ENCODE measurements at regions not wholly inside any gene's neighbourhood (a gene's known extent, or its start where the extent isn't known, plus 50 kb on each side); places are given as distances from the start of the nearest gene placed in this dataset.
"Not testable (repeated sequence)": the region's sequence is repeated elsewhere in the genome, so short reads cannot be mapped to it uniquely, and the experiment has no call there.

DNA sequence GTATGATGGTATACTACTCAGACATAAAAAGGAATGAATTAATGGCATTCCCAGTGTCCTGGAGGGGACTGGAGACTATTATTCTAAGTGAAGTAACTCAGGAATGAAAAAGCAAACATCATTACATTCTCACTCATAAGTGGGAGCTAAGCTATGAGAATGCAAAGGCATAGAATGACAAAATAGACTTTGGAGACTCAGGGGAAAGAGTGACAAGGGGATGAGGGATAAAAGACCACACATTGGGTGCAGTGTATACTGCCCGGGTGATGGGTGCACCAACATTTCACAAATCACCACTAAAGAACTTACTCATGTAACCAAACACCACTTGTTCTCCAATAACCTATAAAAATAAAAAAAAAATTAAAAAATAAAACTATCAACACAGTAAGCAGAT is 587.3 kb upstream of the RGMB start:
- TF ChIP-seq, protein P1, sequence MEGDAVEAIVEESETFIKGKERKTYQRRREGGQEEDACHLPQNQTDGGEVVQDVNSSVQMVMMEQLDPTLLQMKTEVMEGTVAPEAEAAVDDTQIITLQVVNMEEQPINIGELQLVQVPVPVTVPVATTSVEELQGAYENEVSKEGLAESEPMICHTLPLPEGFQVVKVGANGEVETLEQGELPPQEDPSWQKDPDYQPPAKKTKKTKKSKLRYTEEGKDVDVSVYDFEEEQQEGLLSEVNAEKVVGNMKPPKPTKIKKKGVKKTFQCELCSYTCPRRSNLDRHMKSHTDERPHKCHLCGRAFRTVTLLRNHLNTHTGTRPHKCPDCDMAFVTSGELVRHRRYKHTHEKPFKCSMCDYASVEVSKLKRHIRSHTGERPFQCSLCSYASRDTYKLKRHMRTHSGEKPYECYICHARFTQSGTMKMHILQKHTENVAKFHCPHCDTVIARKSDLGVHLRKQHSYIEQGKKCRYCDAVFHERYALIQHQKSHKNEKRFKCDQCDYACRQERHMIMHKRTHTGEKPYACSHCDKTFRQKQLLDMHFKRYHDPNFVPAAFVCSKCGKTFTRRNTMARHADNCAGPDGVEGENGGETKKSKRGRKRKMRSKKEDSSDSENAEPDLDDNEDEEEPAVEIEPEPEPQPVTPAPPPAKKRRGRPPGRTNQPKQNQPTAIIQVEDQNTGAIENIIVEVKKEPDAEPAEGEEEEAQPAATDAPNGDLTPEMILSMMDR (IDR thresholded peaks at IDR 0.05; ENCODE audit: control insufficient read depth, extremely low read depth, insufficient read depth), result no peak
- no peak overlapping the region for H3K4me3 ChIP-seq (ENCODE audit: low read depth, low read length)
- DNase-seq (ENCODE audit: low read depth), result no peak

DNA sequence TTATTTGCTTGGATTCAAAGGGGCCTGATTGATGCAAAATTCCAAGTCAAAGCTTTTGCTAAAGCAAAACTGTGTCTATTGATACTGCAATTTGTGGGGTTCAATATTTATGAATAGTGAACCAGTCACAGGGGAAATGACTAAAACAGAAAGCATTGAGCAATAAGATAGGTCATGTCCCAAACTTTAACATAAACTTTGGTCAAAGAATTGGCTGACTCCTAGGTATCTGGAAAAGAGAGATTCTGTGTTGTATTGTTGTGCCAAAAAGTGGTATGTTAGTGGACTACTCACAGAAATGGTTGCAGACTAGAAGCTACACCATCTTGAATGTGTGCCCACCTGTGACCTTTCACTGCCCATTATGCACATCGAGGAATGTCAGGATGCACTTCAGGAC is 585.5 kb upstream of the RGMB start:
- DNase-seq (ENCODE audit: low read depth), result no peak
- TF ChIP-seq, protein P1 (IDR thresholded peaks at IDR 0.05; ENCODE audit: control insufficient read depth, extremely low read depth, insufficient read depth), result no peak
- H3K4me3 ChIP-seq (ENCODE audit: low read depth, low read length), result no peak overlapping the region

DNA sequence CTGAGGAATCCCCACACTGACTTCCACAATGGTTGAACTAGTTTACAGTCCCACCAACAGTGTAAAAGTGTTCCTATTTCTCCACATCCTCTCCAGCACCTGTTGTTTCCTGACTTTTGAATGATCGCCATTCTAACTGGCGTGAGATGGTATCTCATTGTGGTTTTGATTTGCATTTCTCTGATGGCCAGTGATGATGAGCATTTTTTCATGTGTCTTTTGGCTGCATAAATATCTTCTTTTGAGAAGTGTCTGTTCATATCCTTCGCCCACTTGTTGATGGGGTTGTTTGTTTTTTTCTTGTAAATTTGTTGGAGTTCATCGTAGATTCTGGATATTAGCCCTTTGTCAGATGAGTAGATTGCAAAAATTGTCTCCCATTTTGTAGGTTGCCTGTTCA is 583.1 kb upstream of the RGMB start:
- H3K4me3 ChIP-seq (ENCODE audit: low read depth, low read length); DNase-seq (ENCODE audit: low read depth): not testable (repeated sequence)

DNA sequence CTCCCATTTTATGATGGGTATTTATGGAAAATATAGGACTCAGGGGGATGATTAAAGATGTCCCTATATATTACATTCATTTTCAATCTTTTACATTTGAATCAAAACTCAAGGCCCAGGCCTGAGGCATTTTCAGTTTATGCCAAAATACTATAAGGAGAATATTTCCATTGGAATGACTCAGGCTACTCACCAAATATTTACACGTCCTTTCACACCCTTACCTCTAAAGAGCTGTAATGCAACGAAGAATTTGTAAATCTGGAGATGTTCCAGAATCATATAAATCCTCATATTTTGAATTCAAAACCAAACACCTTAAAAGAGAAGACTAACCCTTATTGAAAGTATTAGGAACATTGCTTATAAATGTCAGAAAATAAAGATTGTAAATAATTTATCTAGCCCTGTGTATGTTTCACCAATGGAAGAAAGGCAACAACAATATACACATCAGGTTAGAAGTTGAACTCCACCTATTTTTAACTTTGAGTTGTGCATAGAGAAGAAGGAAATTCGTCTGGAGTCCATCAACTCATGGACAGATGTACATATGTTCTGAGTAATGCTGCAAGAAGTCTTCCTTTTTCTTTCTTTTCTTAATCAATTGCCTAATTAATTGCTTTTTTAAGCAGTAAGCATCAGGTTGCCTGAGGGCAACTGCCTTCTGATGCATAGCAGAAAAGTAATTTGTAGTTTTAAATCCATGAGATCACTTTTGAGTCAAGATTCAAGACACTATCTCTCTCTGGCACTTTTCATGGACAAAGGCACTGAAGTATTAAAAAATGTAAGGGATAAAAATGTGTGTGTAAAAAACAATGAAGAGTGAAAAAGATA is 579.3 kb upstream of the RGMB start:
- DNase-seq (ENCODE audit: low read depth), result no peak
- H3K4me3 ChIP-seq (ENCODE audit: low read depth, low read length), result no peak overlapping the region
- TF ChIP-seq, protein P1 (IDR thresholded peaks at IDR 0.05; ENCODE audit: control insufficient read depth, extremely low read depth, insufficient read depth), result no peak

DNA sequence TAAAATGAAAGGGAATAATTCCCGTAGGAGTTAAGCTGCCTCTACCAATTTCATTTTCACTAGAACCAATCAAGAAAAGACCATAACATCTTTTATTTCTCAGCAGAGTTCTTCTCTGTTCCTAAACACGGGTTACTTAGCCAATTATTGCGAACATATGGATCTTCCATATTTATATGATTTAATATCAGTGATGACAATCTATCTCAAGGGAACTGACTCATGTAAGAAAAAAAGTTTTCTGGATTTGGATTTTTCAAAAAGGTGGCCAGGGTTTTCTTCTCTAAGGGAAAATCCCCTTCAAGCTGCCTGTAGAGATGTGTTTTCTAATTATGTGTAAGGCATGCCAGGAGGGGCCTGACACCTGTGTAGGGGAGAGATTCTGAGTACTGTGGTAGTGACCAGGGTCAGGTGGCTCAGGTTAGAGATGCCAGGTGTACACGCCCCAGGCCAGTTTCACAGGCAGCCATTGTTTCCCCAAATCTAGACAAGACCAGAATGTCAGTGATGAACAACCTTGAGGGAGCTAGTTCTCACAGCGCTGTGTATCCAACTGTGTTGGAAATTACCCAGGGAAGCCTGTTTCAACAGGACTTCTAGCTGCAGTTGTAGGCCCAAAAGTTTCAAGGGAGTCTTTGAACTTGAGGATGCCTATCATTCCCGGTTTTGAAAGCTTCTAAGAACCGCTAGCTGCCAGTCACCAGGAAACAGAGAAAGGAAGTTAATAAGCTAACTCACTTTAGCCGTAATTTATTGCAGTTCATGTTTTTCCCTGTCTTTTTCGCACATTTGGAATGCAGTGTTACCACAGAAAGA is 572.5 kb upstream of the RGMB start:
- TF ChIP-seq, protein P1 (IDR thresholded peaks at IDR 0.05; ENCODE audit: control insufficient read depth, extremely low read depth, insufficient read depth), result no peak
- no peak for DNase-seq (ENCODE audit: low read depth)
- H3K4me3 ChIP-seq (ENCODE audit: low read depth, low read length), result no peak overlapping the region

DNA sequence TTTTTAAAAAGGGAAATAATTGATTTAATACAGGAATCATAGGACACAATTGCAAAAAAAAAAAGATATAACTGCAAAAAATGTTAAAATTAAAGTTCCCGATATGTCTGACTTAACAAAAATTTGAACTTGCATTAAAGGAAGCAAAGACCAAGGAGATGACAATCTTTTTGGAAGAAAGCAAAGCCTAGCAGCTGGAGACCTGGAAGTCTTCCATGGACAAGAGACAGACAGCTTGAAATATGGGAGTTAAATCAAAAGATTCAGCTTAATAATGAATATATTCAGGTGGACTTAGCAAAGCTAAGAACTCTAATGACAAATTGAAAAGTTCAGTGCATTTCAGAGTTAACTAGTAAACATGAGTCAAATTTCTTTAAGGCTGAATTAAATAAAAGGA is 568.7 kb upstream of the RGMB start:
- TF ChIP-seq, protein P1 (IDR thresholded peaks at IDR 0.05; ENCODE audit: control insufficient read depth, extremely low read depth, insufficient read depth), result no peak
- no peak overlapping the region for H3K4me3 ChIP-seq (ENCODE audit: low read depth, low read length)
- DNase-seq (ENCODE audit: low read depth), result no peak

DNA sequence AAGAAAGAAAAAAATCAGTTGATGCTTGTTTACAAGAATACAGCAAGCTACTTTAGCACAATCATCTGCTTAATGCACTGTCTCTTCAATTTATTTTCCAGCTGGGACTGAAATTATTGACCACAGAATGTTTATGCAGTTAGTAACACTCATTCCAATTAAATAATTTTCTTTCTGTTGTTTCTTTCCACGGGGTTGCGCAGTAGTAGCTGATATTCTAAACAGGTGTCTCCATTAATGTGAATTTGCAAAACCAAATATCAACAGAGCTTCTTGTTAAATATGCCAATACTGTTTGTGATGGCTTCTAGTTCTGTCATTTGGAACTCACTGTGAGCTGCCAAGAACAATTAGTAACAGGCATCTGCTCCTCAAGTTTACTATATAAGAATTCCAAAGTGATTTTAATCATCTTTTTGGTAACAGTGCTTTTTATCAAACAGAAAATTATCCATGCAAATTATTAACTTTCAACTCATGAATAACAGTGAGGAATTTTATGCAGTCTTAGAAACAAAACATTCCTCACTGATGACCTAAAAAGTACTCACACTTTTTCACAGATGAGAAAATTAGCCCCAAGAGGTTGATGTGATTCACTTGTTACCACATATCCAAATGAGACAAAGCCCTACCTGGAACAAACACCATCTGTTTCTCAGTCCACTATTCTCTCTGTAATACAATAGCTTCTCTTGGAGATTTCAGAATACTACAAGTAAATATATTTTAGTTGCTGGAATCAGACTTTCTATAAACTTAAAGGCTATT is 567.6 kb upstream of the RGMB start:
- TF ChIP-seq, protein P1 (IDR thresholded peaks at IDR 0.05; ENCODE audit: control insufficient read depth, extremely low read depth, insufficient read depth), result no peak
- no peak for DNase-seq (ENCODE audit: low read depth)

More for the DNA sequence above, 567.6 kb upstream of the RGMB start:
- H3K4me3 ChIP-seq (ENCODE audit: low read depth, low read length), result no peak overlapping the region

All from LNCaP clone FGC (cell line).